ENCODE measurements at regions not wholly inside any gene's neighbourhood (a gene's known extent, or its start where the extent isn't known, plus 50 kb on each side); places are given as distances from the start of the nearest gene placed in this dataset.
"Not testable (repeated sequence)": the region's sequence is repeated elsewhere in the genome, so short reads cannot be mapped to it uniquely, and the experiment has no call there.

DNA sequence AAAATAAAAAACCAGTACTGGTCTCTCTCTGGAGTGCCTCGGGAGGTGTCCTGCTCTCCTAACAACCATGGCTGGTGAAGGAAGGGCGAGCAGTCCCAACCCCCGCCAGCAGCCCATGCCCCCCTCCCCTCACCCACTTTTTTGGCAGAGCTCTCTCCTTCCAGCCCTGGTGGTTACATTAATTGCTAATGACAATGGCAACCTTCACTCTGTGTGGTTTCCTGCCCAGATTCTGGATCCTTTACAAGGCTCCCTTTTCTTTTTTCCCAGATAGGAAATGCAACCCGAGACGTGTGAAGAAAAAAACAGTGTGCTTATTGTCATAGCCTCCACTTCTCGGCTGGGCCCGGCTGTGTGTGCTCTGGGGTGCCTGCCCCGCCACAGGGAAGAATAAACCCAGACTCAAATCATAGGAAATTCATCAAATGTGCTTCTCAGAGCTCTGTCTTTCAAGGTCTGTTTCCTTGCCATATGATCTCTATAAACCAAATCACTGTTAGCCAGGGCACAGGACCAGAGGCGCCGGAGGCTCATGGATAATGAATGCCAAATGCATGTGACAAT is 513.0 kb downstream of the SOX6 start:
- DNase-seq (ENCODE audit: low spot score) = peak; percentile 85

DNA sequence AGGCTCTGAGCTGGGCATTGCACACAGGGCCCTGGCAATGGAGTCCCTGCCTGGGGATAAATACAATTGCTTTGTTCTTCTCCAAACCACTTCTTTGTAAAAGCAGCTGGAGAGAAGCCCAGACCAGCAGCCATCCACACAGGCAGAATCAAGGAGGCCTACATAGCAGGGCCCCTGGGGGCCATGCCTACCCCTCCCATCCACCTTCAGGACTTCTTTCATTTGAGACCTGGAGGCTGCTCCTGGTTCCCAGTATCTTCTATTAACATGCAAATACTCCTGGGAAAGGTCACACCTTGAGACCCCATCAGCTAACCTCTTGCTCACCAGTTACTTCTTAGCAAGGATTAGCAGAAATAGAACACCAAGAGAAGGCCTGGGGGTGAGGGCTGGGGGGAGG is 511.1 kb downstream of the SOX6 start:
- DNase-seq (ENCODE audit: low spot score) = no peak

GRCh38 chr11:15848631-15849168 is 507.6 kb downstream of the SOX6 start:
- DNase-seq (ENCODE audit: low spot score) = no peak

- no peak for DNase-seq (ENCODE audit: low spot score)
Measured at GRCh38 chr11:15849257-15849656, 507.1 kb downstream of the SOX6 start.

DNA sequence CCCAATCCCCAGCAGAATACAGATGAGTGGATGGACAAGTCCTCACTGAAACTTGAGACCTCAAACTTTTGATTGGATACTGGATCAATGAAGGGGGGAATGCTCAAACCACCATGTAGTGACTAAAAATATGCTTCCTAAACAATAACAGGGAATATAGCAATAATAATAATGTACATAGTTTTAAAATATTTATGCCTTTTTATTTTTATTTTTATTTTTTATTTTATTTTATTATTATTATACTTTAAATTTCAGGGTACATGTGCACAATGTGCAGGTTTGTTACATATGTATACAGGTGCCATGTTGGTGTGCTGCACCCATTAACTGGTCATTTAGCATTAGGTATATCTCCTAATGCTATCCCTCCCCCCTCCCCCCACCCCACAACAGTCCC is 506.0 kb downstream of the SOX6 start:
- not testable (repeated sequence) for DNase-seq (ENCODE audit: low spot score)

GRCh38 chr11:15851051-15851498 is 505.3 kb downstream of the SOX6 start:
- no peak for DNase-seq (ENCODE audit: low spot score)

- DNase-seq (ENCODE audit: low spot score) = peak; percentile 46
Measured at GRCh38 chr11:15852179-15852578, 504.2 kb downstream of the SOX6 start.

DNA sequence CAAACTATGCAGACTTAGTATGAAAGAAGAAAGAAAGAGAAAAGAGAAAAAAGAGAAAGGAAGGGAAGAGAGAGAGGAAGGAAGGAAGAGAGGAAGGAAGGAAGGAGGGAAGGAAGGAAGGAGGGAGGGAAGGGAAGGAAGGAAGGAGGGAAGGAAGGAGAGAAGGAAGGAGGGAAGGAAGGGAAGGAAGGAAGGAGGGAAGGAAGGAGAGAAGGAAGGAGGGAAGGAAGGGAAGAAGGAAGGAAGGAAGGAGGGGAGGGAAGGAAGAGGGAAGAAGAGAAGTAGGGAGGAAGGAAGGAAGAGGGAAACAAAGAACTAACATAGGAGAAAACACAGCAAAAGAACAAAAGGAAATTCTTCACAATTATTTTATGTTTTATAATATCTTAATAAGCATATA is 502.1 kb downstream of the SOX6 start:
- DNase-seq (ENCODE audit: low spot score) = no peak

- no peak for DNase-seq (ENCODE audit: low spot score)
Measured at GRCh38 chr11:15858881-15859280, 497.5 kb downstream of the SOX6 start.

GRCh38 chr11:15859411-15859810 is 496.9 kb downstream of the SOX6 start:
- no peak for DNase-seq (ENCODE audit: low spot score)

GRCh38 chr11:15861256-15861655 is 495.1 kb downstream of the SOX6 start:
- no peak for DNase-seq (ENCODE audit: low spot score)

GRCh38 chr11:15863411-15863810 is 492.9 kb downstream of the SOX6 start:
- DNase-seq (ENCODE audit: low spot score) = no peak

DNA sequence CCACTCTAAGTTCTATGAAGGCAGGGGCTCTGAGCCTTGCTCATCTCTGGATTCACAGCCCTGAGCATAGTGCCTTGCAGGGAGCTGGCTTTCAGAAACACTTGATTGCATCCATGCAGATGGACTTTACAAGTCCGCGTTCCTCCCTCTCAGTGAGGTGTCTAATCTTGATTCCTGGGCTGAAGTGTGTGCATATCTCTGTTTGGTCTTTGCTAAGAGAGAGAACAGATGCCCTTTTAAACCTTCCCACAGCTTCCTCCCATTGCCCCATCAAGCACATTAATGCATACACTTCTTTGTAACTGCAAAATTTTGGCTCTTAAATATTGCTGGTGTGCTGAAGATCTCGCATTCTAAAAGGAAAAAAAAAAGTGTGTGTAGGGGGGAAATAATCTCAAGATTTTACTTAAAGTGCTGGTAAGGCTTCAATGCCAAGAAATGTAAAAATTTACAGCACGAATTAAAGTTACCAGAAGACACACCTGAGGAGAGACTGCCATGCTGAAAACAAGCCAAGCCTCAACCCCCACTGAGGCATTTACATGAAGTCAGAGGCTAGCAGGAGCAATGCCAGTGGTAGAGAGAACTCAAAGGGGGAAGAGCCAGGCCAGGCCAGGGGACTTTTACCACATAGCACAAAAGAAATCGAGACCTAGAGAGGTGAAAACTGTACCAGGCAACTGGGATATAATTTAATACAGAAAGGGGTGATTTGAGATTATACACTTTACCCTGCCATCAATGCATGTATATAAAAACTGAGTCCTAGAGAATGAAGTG is 492.1 kb downstream of the SOX6 start:
- no peak for DNase-seq (ENCODE audit: low spot score)

GRCh38 chr11:15865212-15865987 is 490.9 kb downstream of the SOX6 start:
- DNase-seq (ENCODE audit: low spot score) = no peak

DNA sequence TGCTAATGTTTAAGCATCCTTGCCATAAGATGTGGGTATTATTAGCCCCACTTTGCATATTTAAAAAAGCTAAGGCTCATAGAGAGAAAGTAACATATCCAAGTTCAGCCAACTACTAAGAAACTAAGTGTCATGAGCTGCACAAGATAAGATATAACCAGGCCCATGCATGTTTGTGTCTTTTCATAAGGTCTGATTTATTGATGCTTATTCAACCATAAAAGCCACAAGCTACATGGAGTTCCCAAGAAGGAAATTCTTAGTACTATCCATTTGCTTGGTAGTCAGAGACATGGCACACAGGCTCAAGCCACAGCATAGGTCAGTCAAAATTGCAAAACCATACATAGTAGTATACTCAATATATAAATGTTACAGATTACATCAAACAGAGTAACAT is 488.5 kb downstream of the SOX6 start:
- DNase-seq (ENCODE audit: low spot score) = no peak

DNA sequence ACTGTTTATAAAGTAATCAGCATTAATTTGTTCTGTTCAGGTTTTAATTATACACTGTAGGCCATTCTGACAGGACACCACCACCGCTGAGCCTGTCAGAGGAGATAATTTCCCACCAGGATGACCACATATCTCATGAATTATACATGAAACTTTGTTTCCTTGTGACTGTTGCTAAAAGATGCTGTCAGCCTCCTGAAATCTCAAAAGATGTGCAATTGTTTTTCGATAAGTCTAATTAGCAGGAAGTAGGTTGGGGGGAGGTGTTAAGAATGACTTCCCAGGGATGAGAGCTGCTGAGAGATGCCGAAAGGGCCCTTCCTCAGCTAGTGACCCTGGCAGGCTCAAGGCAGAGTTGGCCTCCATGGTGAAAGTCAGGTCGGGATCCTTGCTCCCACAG is 485.4 kb downstream of the SOX6 start:
- DNase-seq (ENCODE audit: low spot score) = no peak

DNA sequence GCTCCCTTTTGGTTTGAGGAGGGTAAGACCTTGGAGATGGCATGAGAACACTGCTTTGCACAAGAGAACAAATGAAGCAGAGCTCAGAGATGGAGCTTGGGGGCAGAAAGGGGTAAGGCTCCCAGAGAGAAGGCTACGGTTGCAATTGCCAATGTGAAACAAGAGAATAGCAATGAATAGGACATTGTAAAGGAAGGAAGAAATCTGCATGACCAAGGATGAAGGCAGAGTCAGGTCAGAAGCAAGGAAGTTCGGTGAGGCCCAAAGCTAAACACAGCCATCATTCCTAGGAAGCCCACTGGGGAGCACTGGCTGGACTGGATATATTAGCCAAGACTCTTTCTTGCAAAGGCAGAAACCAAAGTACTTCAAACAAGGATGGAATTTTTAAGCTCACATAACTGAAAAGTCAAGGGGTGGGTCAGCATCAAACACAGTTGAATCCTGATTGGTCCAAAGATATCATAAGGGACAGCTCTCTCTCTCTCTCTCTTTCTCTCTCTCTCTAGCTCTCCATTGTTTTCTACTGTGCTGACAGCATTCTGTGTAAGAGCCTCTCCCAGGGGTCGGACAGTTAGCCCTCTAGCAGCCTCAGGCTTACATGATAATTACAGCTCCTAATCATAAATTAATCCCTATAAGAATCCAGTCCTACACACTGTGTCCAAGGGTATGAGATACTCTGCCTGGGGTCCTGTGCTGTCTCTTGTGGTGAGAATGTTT is 484.3 kb downstream of the SOX6 start:
- DNase-seq (ENCODE audit: low spot score) = no peak

GRCh38 chr11:15873501-15873900 is 482.8 kb downstream of the SOX6 start:
- DNase-seq (ENCODE audit: low spot score) = no peak

DNA sequence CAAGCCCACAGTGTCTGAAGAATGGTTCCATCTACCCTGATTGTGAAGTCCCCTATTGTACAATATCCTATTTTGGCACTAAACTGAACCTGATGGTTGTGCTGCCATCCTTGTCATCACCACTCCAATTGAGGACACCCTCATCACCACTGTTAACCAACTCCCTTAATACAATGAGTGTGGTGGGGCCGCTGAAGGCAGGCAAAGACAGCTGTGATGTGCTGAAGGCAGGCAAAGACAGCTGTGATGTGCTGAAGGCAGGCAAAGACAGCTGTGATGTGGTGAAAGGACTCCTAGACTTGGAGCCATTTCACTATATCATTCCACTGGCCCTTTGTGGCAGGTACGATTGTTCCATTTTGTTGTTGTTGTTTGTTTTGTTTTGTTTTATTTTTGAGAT is 481.6 kb downstream of the SOX6 start:
- no peak for DNase-seq (ENCODE audit: low spot score)

GRCh38 chr11:15875393-15875792 is 481.0 kb downstream of the SOX6 start:
- no peak for DNase-seq (ENCODE audit: low spot score)

DNA sequence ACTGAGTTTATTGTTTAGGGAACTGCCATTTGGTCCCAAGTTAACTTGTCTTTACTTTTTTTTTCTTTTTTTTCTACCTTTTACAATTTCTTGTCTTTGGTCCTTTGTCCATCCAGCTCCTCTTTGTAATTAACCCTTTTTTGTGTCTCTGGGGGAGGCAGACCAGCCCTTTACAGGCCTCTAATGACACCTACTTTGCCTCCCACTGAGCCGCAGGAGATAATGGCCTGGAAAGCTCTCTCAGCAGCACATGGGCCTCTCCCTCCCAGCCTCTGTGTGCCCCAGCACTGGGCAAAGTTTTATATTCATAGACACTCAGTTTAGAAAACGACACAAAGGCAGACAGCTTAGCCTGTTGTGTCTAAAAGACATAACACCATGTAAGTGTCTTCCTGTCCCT is 480.4 kb downstream of the SOX6 start:
- DNase-seq (ENCODE audit: low spot score) = no peak

DNA sequence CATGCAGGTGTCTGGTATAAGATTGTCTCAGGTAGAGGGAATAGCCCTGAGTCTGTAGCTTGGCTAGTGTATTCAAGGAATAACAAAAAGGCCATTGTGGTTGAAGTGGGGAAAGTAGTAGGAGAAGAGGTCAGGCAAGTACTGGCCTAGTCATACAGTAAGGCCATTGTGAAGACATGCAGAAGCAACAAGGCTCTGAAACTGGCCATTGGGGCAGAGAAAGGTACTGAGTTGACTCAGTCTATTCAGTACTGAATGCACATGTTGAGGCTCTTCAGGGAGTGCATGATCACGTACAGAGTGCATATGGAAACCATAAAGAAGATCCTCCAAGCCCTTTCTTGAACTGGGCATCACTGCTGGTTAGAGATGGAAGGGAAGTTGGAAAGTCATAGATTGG is 477.6 kb downstream of the SOX6 start:
- DNase-seq (ENCODE audit: low spot score) = peak; percentile 74

All from COLO829 (cell line).